OCI-LY1 (cell line): ENCODE measurements at regions not wholly inside any gene's neighbourhood (a gene's known extent, or its start where the extent isn't known, plus 50 kb on each side); places are given as distances from the start of the nearest gene placed in this dataset.

Experiments
- H2AFZ ChIP-seq: fragments of 200-600 bp; sonication (generic), shearing (Covaris generic); 2 replicates; pipeline ENCODE4 v1.6.0; 2014; ENCODE audit warnings: antibody characterized with exemption, mild to moderate bottlenecking, low read length
- H3F3A ChIP-seq: fragments of 200-600 bp; sonication (generic), shearing (Covaris generic); 2 replicates; pipeline ENCODE4 v1.6.0; 2014; ENCODE audit warnings: mild to moderate bottlenecking, antibody characterized with exemption, low read length, moderate library complexity; ENCODE audit not compliant: insufficient read depth
- H3K27ac ChIP-seq: fragments of 200-600 bp; sonication (generic); 2 replicates; pipeline ENCODE4 v1.5.1; 2014; ENCODE audit warnings: low read length, mixed run types, mild to moderate bottlenecking, low read depth; ENCODE audit not compliant: poor library complexity, severe bottlenecking
- H3K27me3 ChIP-seq: fragments of 200-600 bp; sonication (generic); 2 replicates; pipeline ENCODE4 v1.6.0; 2014; ENCODE audit warnings: antibody characterized with exemption, mild to moderate bottlenecking, low read length, moderate library complexity; ENCODE audit not compliant: insufficient read depth
- H3K36me3 ChIP-seq: fragments of 200-600 bp; sonication (generic); 2 replicates; pipeline ENCODE4 v1.6.1; 2014; ENCODE audit warnings: mild to moderate bottlenecking, antibody characterized with exemption, low read length, moderate library complexity, mixed read lengths; ENCODE audit not compliant: insufficient read depth
- H3K4me1 ChIP-seq: fragments of 200-600 bp; sonication (generic); 2 replicates; pipeline ENCODE4 v1.5.1; 2014; ENCODE audit warnings: mild to moderate bottlenecking, low read length, moderate library complexity; ENCODE audit not compliant: insufficient read depth, severe bottlenecking
- H3K4me2 ChIP-seq: fragments of 200-600 bp; sonication (generic), shearing (Covaris generic); 2 replicates; pipeline ENCODE4 v1.6.1; 2014; ENCODE audit warnings: low read length
- H3K4me3 ChIP-seq: fragments of 200-600 bp; sonication (generic); 2 replicates; pipeline ENCODE4 v1.5.1; 2014; ENCODE audit warnings: low read length, low read depth, mild to moderate bottlenecking, mixed read lengths; ENCODE audit not compliant: poor library complexity, severe bottlenecking
- H3K79me2 ChIP-seq: fragments of 200-600 bp; shearing (Covaris generic); 2 replicates; pipeline ENCODE4 v1.6.1; 2016; ENCODE audit warnings: mixed run types, low read length, mixed read lengths; ENCODE audit not compliant: insufficient read depth
- H3K9ac ChIP-seq: fragments of 200-600 bp; sonication (generic), shearing (Covaris generic); 2 replicates; pipeline ENCODE4 v1.6.1; 2014; ENCODE audit warnings: mild to moderate bottlenecking, low read length, mixed read lengths
- H3K9me2 ChIP-seq: fragments of 200-600 bp; sonication (generic), shearing (Covaris generic); 2 replicates; pipeline ENCODE4 v1.6.1; 2014; ENCODE audit warnings: low read depth, mild to moderate bottlenecking, low read length, mixed read lengths
- H3K9me3 ChIP-seq: fragments of 200-600 bp; shearing (Covaris generic); 2 replicates; pipeline ENCODE4 v1.6.1; 2014; ENCODE audit warnings: low read length, mixed read lengths
- H4K20me1 ChIP-seq: fragments of 200-600 bp; sonication (generic), shearing (Covaris generic); 2 replicates; pipeline ENCODE4 v1.6.0; 2016; ENCODE audit warnings: mild to moderate bottlenecking, low read length; ENCODE audit not compliant: insufficient read depth
- CTCF ChIP-seq: fragments of 200-600 bp; sonication (generic), shearing (Covaris generic); IDR thresholded peaks from 2 replicates; pipeline ENCODE4 v1.5.1; 2017; ENCODE audit warnings: mild to moderate bottlenecking, antibody characterized with exemption, low read length, moderate library complexity, mixed read lengths
- EZH2 ChIP-seq: fragments of 200-600 bp; sonication (generic), shearing (Covaris generic); IDR thresholded peaks from 2 replicates; pipeline ENCODE4 v1.8.0; 2017; ENCODE audit warnings: borderline replicate concordance, mixed run types, mild to moderate bottlenecking, antibody characterized with exemption, low read length, moderate library complexity, mixed read lengths

GRCh38 chr4:19580095-19580494 lies 671.6 kb upstream of the SLIT2 start:
- Histone ChIP-seq H3K4me1 (peaks cover 4% of the 10 kb centered on the region), H3K79me2 (no peaks in the 10 kb centered on the region), H3K4me2 (no peak overlapping the region), H3F3A (no peaks in the 10 kb centered on the region), H3K27ac (no peak overlapping the region), H3K9me3 (no peaks in the 10 kb centered on the region), H3K9ac (no peak overlapping the region), H3K4me3 (no peak overlapping the region), H3K36me3 (no peaks in the 10 kb centered on the region), H3K9me2 (no peaks in the 10 kb centered on the region), H2AFZ (no peak overlapping the region), H4K20me1 (no peaks in the 10 kb centered on the region), H3K27me3 (no peaks in the 10 kb centered on the region)
- TF ChIP-seq EZH2, result no peak
- no peak for TF ChIP-seq CTCF

DNA sequence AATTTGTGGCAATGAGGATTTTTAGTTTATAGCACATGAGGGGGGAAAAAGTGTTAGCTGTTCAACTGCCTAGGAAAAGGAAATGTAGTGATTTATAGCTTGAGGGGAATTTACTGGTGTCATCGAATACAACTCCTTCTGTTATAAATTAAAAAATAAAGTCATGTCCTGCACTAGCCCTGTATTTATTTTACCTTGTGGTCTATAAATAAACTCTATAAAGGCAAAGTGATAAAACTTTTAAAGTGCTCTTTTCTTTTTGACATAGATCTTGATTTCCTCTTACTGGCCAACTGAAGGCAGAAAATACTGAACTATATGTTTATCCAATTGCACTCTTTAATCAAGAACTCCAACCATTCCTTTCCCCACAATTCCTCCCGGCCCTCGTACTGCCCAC lies 672.1 kb upstream of the SLIT2 start:
- Histone ChIP-seq H3K9me3 (no peaks in the 10 kb centered on the region), H3K9me2 (no peaks in the 10 kb centered on the region), H2AFZ (no peak overlapping the region), H3K27me3 (no peaks in the 10 kb centered on the region), H3K4me3 (no peak overlapping the region), H3K27ac (no peak overlapping the region), H3K4me1 (peaks cover 4% of the 10 kb centered on the region), H4K20me1 (no peaks in the 10 kb centered on the region), H3K4me2 (no peak overlapping the region), H3K79me2 (no peaks in the 10 kb centered on the region), H3F3A (no peaks in the 10 kb centered on the region), H3K9ac (no peak overlapping the region), H3K36me3 (no peaks in the 10 kb centered on the region)
- no peak for TF ChIP-seq EZH2
- TF ChIP-seq CTCF, result no peak

DNA sequence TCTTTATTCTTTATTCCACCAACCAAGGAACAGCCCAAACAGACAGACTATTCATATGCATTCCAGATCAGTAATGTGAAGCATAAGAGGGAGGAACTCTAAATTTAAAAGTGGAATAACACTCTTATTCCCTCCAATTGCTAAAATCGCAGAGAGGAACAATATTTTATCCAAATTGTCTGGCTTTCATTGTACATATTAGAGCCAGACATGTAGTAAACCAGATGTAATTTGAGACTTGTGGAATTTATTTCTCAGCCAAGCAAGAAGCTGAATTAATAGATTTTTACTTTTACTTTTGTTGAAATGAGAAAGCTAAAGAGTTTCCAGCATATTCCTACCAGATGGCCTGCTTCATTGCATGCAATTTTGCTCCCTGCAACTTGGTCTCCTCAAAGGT lies 674.6 kb upstream of the SLIT2 start:
- Histone ChIP-seq H4K20me1 (no peaks in the 10 kb centered on the region), H3K9me3 (no peaks in the 10 kb centered on the region), H3K4me3 (no peak overlapping the region), H3K4me1 (peaks cover 5% of the 10 kb centered on the region), H2AFZ (no peak overlapping the region), H3K27ac (no peak overlapping the region), H3K9ac (no peak overlapping the region), H3K4me2 (no peak overlapping the region), H3K9me2 (no peaks in the 10 kb centered on the region), H3F3A (no peaks in the 10 kb centered on the region), H3K36me3 (no peaks in the 10 kb centered on the region), H3K79me2 (no peaks in the 10 kb centered on the region), H3K27me3 (no peaks in the 10 kb centered on the region)
- TF ChIP-seq EZH2 (no peak), CTCF (no peak)
